ENCODE measurements at regions not wholly inside any gene's neighbourhood (a gene's known extent, or its start where the extent isn't known, plus 50 kb on each side); places are given as distances from the start of the nearest gene placed in this dataset.
"Not testable (repeated sequence)": the region's sequence is repeated elsewhere in the genome, so short reads cannot be mapped to it uniquely, and the experiment has no call there.

GRCh38 chr10:30554440-30554825 is 75.1 kb downstream of the LYZL2 start:
- DNase-seq (ENCODE audit: low read depth in 1 of 2, low spot score in 1 of 2), result no peak
- Histone ChIP-seq H3K4me1 (ENCODE audit: low read depth) (no peaks in the 10 kb centered on the region), H3K27ac (no peak overlapping the region), H3K27me3 (no peaks in the 10 kb centered on the region), H3K4me3 (no peak overlapping the region), H3K9me3 (ENCODE audit: low read depth) (no peaks in the 10 kb centered on the region), H3K36me3 (no peaks in the 10 kb centered on the region)
- TF ChIP-seq CTCF (IDR thresholded peaks at IDR 0.05; ENCODE audit: low read depth, low read length), result no peak

- no peak for TF ChIP-seq CTCF (IDR thresholded peaks at IDR 0.05; ENCODE audit: low read depth, low read length)
- no peak overlapping the region for H3K27ac ChIP-seq
Measured at GRCh38 chr10:30553626-30554439, 75.7 kb downstream of the LYZL2 start.

GRCh38 chr10:30553018-30553625 is 76.4 kb downstream of the LYZL2 start:
- no peaks in the 10 kb centered on the region for H3K9me3 ChIP-seq (ENCODE audit: low read depth)
- H3K36me3 ChIP-seq, result no peaks in the 10 kb centered on the region
- DNase-seq (ENCODE audit: low read depth in 1 of 2, low spot score in 1 of 2), result peak in 1 of 2 donors; percentile 59
- no peaks in the 10 kb centered on the region for H3K27me3 ChIP-seq
- no peak for TF ChIP-seq CTCF (IDR thresholded peaks at IDR 0.05; ENCODE audit: low read depth, low read length)
- no peaks in the 10 kb centered on the region for H3K4me1 ChIP-seq (ENCODE audit: low read depth)
- H3K27ac ChIP-seq, result no peak overlapping the region
- H3K4me3 ChIP-seq, result no peak overlapping the region

More at GRCh38 chr10:30553626-30554439, 75.7 kb downstream of the LYZL2 start:
- H3K27me3 ChIP-seq, result no peaks in the 10 kb centered on the region
- DNase-seq (ENCODE audit: low read depth in 1 of 2, low spot score in 1 of 2), result peak; percentile 26 to 86
- no peaks in the 10 kb centered on the region for H3K9me3 ChIP-seq (ENCODE audit: low read depth)
- no peaks in the 10 kb centered on the region for H3K36me3 ChIP-seq
- H3K4me1 ChIP-seq (ENCODE audit: low read depth), result no peaks in the 10 kb centered on the region
- H3K4me3 ChIP-seq, result no peak overlapping the region

GRCh38 chr10:30550967-30551815 is 78.4 kb downstream of the LYZL2 start:
- Histone ChIP-seq H3K36me3 (no peaks in the 10 kb centered on the region), H3K27ac (no peak overlapping the region), H3K4me3 (no peak overlapping the region), H3K4me1 (ENCODE audit: low read depth) (no peaks in the 10 kb centered on the region), H3K27me3 (no peaks in the 10 kb centered on the region), H3K9me3 (ENCODE audit: low read depth) (no peaks in the 10 kb centered on the region)
- no peak for DNase-seq (ENCODE audit: low read depth in 1 of 2, low spot score in 1 of 2)
- TF ChIP-seq CTCF (IDR thresholded peaks at IDR 0.05; ENCODE audit: low read depth, low read length), result no peak

- H3K4me3 ChIP-seq; H3K9me3 ChIP-seq (ENCODE audit: low read depth): not testable (repeated sequence)
Measured at GRCh38 chr10:30549134-30549687, 80.3 kb downstream of the LYZL2 start.

More at GRCh38 chr10:30549134-30549687, 80.3 kb downstream of the LYZL2 start:
- H3K27ac ChIP-seq; H3K27me3 ChIP-seq; H3K36me3 ChIP-seq; DNase-seq (ENCODE audit: low read depth in 1 of 2, low spot score in 1 of 2); H3K4me1 ChIP-seq (ENCODE audit: low read depth): not testable (repeated sequence)
